ENCODE measurements at regions not wholly inside any gene's neighbourhood (a gene's known extent, or its start where the extent isn't known, plus 50 kb on each side); places are given as distances from the start of the nearest gene placed in this dataset.

GRCh38 chr12:107304588-107305532 is 211.5 kb upstream of the CRY1 start:
- H4K20me1 ChIP-seq (ENCODE audit: low read length), result no peaks in the 10 kb centered on the region
- no peak for ATAC-seq
- no peak overlapping the region for H3K9ac ChIP-seq (ENCODE audit: low read length)
- H3K9me2 ChIP-seq (replicated peaks; ENCODE audit: low read length), result no peaks in the 10 kb centered on the region
- no peaks in the 10 kb centered on the region; the same call in 1 of the 2 replicates for H3K4me1 ChIP-seq (ENCODE audit: insufficient read depth, low read length)
- H3K27me3 ChIP-seq (ENCODE audit: low read length), result no peaks in the 10 kb centered on the region
- ChIA-PET POLR2A (ENCODE audit: unreplicated experiment) (no interaction called here), CTCF (no interaction called here)
- H3K4me3 ChIP-seq (ENCODE audit: low read length), result no peak overlapping the region
- no peaks in the 10 kb centered on the region for H3F3A ChIP-seq (ENCODE audit: low read length, unreplicated experiment)
- H3K4me2 ChIP-seq (ENCODE audit: low read length), result no peak overlapping the region
- TF ChIP-seq EZH2 (IDR thresholded peaks at IDR 0.05; ENCODE audit: low read length, unreplicated experiment) (no peak), CTCF (conservative IDR thresholded peaks at IDR 0.05; ENCODE audit: low read depth, low read length) (no peak), EZH2phosphoT487 (IDR thresholded peaks at IDR 0.05; ENCODE audit: borderline replicate concordance, low read length) (no peak)
- no peak overlapping the region for H3K27ac ChIP-seq (ENCODE audit: low read length)
- H3K9me3 ChIP-seq (ENCODE audit: low read length), result no peaks in the 10 kb centered on the region
- no peaks in the 10 kb centered on the region for H3K79me2 ChIP-seq (ENCODE audit: low read length)
- H3K36me3 ChIP-seq (ENCODE audit: low read depth, low read length), result no peaks in the 10 kb centered on the region
- peak; percentile 28 for DNase-seq
- H2AFZ ChIP-seq (ENCODE audit: low read length), result no peak overlapping the region
- intact Hi-C loops (cut with micrococcal nuclease), result no loop called here
- no TSS peak for BruUV-seq (replicated peaks)

- Histone ChIP-seq H3K4me3 (ENCODE audit: low read length) (no peak overlapping the region), H3K27ac (ENCODE audit: low read length) (no peak overlapping the region), H3K4me1 (ENCODE audit: insufficient read depth, low read length) (no peaks in the 10 kb centered on the region; the same call in 1 of the 2 replicates), H3K9me3 (ENCODE audit: low read length) (no peaks in the 10 kb centered on the region), H3K36me3 (ENCODE audit: low read depth, low read length) (no peaks in the 10 kb centered on the region), H3K9me2 (replicated peaks; ENCODE audit: low read length) (no peaks in the 10 kb centered on the region), H3F3A (ENCODE audit: low read length, unreplicated experiment) (no peaks in the 10 kb centered on the region), H3K27me3 (ENCODE audit: low read length) (no peaks in the 10 kb centered on the region), H4K20me1 (ENCODE audit: low read length) (no peaks in the 10 kb centered on the region), H3K9ac (ENCODE audit: low read length) (no peak overlapping the region), H3K4me2 (ENCODE audit: low read length) (no peak overlapping the region), H3K79me2 (ENCODE audit: low read length) (no peaks in the 10 kb centered on the region), H2AFZ (ENCODE audit: low read length) (no peak overlapping the region)
- ChIA-PET CTCF (no interaction called here), POLR2A (ENCODE audit: unreplicated experiment) (no interaction called here)
- no peak for DNase-seq
- no TSS peak for BruUV-seq (replicated peaks)
- TF ChIP-seq EZH2 (IDR thresholded peaks at IDR 0.05; ENCODE audit: low read length, unreplicated experiment) (no peak), EZH2phosphoT487 (IDR thresholded peaks at IDR 0.05; ENCODE audit: borderline replicate concordance, low read length) (no peak), CTCF (conservative IDR thresholded peaks at IDR 0.05; ENCODE audit: low read depth, low read length) (no peak)
- ATAC-seq, result no peak
- intact Hi-C loops (cut with micrococcal nuclease), result no loop called here
Measured at GRCh38 chr12:107306141-107306659, 212.9 kb upstream of the CRY1 start.

DNA sequence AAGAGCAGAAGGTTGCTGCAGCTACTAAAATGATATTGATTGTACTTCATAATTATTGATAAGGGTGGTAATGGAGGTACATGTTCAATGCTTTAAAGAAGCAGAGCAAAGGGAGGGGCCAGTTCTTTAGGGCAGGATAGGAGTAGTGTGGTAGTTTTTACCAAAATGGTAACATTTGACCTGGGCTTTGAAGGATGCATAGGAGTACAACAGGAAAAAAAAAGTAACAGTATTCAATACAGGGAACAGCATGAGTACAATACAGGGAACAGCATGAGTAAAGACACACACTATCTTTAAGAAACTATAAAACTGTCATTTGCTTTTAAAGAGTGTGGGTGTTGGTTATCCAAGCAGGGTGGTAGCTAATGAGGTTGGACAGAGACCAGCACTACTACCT is 215.0 kb upstream of the CRY1 start:
- H3K4me3 ChIP-seq (ENCODE audit: low read length), result no peak overlapping the region
- no peaks in the 10 kb centered on the region for H3K79me2 ChIP-seq (ENCODE audit: low read length)
- H2AFZ ChIP-seq (ENCODE audit: low read length), result no peak overlapping the region
- no peak overlapping the region for H3K9ac ChIP-seq (ENCODE audit: low read length)
- ChIA-PET CTCF (no interaction called here), POLR2A (ENCODE audit: unreplicated experiment) (no interaction called here)
- no peaks in the 10 kb centered on the region for H3K4me1 ChIP-seq (ENCODE audit: insufficient read depth, low read length)
- H3F3A ChIP-seq (ENCODE audit: low read length, unreplicated experiment), result no peaks in the 10 kb centered on the region
- BruUV-seq (replicated peaks), result no TSS peak
- H3K27me3 ChIP-seq (ENCODE audit: low read length), result 0 out of 2 replicates have a peak, but pooled peaks cover 10% of the 10 kb centered on the region
- H3K9me2 ChIP-seq (replicated peaks; ENCODE audit: low read length), result no peaks in the 10 kb centered on the region
- H3K36me3 ChIP-seq (ENCODE audit: low read depth, low read length), result no peaks in the 10 kb centered on the region
- ATAC-seq (no peak), DNase-seq (no peak)
- intact Hi-C loops (cut with micrococcal nuclease), result no loop called here
- TF ChIP-seq CTCF (conservative IDR thresholded peaks at IDR 0.05; ENCODE audit: low read depth, low read length) (no peak), EZH2phosphoT487 (IDR thresholded peaks at IDR 0.05; ENCODE audit: borderline replicate concordance, low read length) (no peak), EZH2 (IDR thresholded peaks at IDR 0.05; ENCODE audit: low read length, unreplicated experiment) (no peak)
- no peaks in the 10 kb centered on the region for H4K20me1 ChIP-seq (ENCODE audit: low read length)
- H3K9me3 ChIP-seq (ENCODE audit: low read length), result no peaks in the 10 kb centered on the region
- no peak overlapping the region for H3K27ac ChIP-seq (ENCODE audit: low read length)
- H3K4me2 ChIP-seq (ENCODE audit: low read length), result no peak overlapping the region

Data from PC-3 (cell line).